ENCODE measurements at regions not wholly inside any gene's neighbourhood (a gene's known extent, or its start where the extent isn't known, plus 50 kb on each side); places are given as distances from the start of the nearest gene placed in this dataset.

DNA sequence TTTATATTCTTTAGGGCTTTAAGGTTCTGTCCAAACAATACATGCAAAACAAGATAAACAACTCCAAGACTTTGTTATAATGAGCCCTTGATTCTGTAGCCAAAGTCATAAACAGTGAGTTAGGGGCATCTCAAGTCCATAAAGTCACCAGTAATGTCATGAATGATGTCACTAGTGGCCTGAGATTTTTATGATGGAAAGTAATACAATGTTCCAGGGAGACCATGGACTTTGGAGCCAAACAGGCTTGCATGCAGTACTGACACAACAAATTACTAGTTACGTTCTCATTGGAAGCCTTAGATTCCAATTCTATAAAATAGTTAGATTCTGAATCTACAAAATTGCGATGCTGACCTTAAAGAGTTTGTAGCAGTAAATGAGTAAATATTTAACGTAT is 280.0 kb downstream of the HINT1 start:
- no peak for DNase-seq (ENCODE audit: low read depth in 2 of 2)
- TF ChIP-seq, protein P1, sequence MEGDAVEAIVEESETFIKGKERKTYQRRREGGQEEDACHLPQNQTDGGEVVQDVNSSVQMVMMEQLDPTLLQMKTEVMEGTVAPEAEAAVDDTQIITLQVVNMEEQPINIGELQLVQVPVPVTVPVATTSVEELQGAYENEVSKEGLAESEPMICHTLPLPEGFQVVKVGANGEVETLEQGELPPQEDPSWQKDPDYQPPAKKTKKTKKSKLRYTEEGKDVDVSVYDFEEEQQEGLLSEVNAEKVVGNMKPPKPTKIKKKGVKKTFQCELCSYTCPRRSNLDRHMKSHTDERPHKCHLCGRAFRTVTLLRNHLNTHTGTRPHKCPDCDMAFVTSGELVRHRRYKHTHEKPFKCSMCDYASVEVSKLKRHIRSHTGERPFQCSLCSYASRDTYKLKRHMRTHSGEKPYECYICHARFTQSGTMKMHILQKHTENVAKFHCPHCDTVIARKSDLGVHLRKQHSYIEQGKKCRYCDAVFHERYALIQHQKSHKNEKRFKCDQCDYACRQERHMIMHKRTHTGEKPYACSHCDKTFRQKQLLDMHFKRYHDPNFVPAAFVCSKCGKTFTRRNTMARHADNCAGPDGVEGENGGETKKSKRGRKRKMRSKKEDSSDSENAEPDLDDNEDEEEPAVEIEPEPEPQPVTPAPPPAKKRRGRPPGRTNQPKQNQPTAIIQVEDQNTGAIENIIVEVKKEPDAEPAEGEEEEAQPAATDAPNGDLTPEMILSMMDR (IDR thresholded peaks at IDR 0.05; ENCODE audit: low read depth, low read length): no peak
- no peak overlapping the region for H3K4me3 ChIP-seq (replicated peaks in 1 of 2; ENCODE audit: low read depth in 2 of 2, low read length in 2 of 2)

DNA sequence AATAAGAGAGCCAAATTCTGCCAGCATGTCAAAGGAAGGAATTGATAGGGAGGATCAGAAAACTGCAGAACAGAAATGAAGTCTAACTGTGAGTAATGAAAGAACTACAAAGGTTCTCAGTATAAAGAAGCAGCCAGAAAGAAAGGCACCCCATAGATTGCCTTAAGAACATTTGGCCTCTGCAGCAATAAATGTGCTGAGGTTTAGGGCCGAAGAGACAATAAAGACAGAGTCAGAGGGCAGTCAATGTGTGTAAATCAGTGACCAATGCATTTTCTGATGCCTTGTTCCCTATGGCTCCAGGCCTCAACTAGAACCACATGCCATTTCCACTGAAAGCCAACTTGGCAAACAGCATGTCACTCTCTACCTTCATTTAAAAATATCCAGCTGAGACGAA is 281.0 kb downstream of the HINT1 start:
- no peak for DNase-seq (ENCODE audit: low read depth in 2 of 2)
- H3K4me3 ChIP-seq (replicated peaks in 1 of 2; ENCODE audit: low read depth in 2 of 2, low read length in 2 of 2): no peak overlapping the region
- TF ChIP-seq, protein P1 (IDR thresholded peaks at IDR 0.05; ENCODE audit: low read depth, low read length): no peak

DNA sequence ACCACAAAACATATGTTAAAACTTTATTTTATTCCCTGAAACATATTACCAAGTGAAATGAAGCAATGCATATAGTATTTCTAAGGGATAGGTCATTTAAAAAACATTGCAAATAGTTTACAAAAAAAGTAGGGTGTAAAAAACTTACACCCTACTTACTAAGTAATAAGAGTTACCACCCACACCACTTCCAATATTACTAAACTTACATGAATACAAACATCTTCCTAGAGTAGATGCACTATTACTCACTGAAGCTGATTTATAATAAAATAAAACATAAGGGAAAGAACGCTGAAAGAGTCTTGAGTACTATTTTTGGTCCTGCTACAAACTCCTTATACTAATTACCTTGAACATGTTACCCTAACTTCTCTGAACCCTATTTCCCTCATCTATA is 289.4 kb downstream of the HINT1 start:
- TF ChIP-seq, protein P1 (IDR thresholded peaks at IDR 0.05; ENCODE audit: low read depth, low read length): no peak
- no peak for DNase-seq (ENCODE audit: low read depth in 2 of 2)
- H3K4me3 ChIP-seq (replicated peaks in 1 of 2; ENCODE audit: low read depth in 2 of 2, low read length in 2 of 2): no peak overlapping the region

DNA sequence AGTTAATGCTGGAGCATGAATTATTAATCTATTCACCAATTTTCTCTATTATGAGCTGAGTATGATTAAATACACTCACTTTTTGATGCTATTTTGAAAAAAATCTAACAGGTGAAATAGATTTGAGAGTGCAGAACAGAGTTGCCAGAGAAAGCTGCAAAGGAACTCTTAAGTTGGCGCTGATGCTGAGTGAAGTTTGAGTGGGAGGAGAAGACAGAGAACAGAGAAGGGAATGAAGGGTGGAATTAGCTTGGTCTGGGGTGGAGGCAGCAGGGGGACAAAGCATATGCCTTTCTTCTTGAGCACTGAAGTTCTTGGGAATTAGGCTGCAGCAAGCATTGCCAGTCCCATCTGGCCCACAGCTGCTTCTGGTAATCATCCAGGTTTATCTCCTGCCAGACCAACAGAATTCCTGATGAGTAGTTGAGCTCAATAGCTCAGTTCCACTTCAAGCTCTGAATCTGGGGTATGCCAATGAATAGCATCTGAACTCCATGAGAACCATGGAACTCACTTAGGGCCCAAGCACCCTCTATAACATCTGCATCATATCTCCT is 290.1 kb downstream of the HINT1 start:
- no peak for DNase-seq (ENCODE audit: low read depth in 2 of 2)
- TF ChIP-seq, protein P1 (IDR thresholded peaks at IDR 0.05; ENCODE audit: low read depth, low read length): no peak
- no peak overlapping the region for H3K4me3 ChIP-seq (replicated peaks in 1 of 2; ENCODE audit: low read depth in 2 of 2, low read length in 2 of 2)

DNA sequence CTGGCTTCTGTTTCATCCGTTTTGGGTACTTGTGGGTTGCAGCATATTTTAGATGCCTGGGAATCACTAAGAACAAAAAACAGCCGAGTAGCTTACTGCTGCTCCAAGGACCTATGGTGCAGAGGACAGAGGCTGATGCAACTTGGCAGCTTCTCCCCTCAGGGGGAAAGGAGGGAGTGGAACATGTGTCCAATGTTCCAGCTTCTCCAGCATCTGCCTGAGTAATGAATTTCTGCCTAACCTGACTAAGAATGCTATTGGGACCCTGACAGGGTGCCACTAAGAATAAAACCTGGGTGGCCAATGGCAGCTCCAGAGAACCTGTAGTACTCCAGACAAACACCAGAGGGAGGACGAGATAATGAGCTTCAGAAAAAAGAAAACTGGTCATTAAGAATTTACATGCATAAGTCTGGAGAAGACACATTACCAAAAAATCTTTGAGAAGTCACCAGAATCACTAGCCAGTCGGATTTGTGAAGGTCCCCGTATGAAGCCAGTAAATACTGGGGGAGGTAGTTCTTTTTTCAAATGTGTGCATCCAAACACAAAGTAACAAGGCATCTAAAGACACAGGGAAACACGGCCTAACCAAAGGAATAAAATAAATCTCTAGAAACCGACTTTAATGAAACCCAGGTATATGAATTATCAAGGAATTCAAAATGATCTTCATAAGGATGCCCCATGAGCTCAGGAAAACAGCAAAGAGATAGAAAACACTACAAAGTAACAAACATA is 293.5 kb downstream of the HINT1 start:
- TF ChIP-seq, protein P1 (IDR thresholded peaks at IDR 0.05; ENCODE audit: low read depth, low read length): peak; percentile 61
- H3K4me3 ChIP-seq (replicated peaks in 1 of 2; ENCODE audit: low read depth in 2 of 2, low read length in 2 of 2): no peak overlapping the region
- peak; percentile 29 to 46 for DNase-seq (ENCODE audit: low read depth in 2 of 2)

DNA sequence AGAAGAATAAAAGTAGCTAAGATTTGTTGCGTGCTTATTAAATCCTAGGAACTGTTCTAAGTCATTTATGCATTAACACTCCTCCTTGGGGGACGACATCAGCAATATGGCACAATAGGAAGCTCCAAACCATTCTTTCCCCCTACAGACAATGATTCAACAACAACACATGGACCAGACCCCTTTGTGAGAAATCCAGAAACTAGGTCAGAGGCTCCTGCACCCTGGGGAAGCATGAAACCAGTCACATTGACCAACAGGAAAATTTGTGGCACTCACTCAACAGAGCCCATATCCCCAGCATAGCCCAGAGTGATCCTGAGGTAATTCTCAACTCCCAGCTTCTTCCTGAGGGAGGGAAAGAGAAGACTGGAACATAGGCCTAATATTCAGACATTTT is 294.4 kb downstream of the HINT1 start:
- H3K4me3 ChIP-seq (replicated peaks in 1 of 2; ENCODE audit: low read depth in 2 of 2, low read length in 2 of 2): no peak overlapping the region
- TF ChIP-seq, protein P1 (IDR thresholded peaks at IDR 0.05; ENCODE audit: low read depth, low read length): no peak
- peak in 1 of 2 donors; percentile 9 for DNase-seq (ENCODE audit: low read depth in 2 of 2)

Measured in cardiac fibroblast (primary cell).